NCI-H1105 (cell line): ENCODE measurements at regions not wholly inside any gene's neighbourhood (a gene's known extent, or its start where the extent isn't known, plus 50 kb on each side); places are given as distances from the start of the nearest gene placed in this dataset.
"Not testable (repeated sequence)": the region's sequence is repeated elsewhere in the genome, so short reads cannot be mapped to it uniquely, and the experiment has no call there.

ENCODE experiments used
- DNase-seq: peaks from one replicate; lab custom pipeline; 2025; lab: John Stamatoyannopoulos, UW

DNA sequence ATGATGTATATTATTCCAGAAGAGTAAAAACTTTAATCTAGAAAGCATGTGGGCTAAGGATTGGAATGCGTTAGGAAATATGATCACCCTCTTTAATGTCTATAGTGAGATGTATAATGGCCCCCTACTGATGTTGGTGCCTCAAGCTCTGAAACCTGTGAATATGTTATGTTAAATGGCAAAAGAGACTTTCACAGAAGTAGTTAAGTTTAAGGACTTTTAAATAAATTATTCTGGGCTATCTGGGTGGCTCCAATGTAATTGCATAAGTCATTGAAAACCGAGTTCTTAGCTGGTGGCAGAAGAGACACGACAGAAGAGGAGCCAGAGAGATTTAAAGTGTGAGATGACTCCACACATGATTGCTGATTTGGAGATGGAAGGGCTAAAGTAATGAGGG lies 1048.4 kb downstream of the PRIM2 start:
- DNase-seq: not testable (repeated sequence)

DNA sequence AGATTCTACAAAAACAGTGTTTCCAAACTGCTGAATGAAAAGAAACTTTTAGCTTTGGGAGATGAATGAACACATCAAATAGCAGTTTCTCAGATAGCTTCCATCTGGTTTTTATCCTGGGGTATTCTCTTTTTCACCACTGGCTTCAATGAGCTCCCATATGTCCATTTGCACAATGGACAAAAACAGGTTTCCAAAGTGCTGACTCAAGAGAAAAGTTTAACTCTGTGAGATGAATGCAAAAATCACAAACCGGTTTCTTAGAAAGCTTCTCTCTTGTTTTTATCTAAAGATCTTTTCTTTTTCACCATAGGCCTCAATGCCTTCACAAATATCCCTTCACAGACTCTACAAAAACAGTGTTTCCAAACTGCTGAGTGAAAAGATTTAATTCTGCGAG lies 1089.2 kb downstream of the PRIM2 start:
- DNase-seq: not testable (repeated sequence)

DNA sequence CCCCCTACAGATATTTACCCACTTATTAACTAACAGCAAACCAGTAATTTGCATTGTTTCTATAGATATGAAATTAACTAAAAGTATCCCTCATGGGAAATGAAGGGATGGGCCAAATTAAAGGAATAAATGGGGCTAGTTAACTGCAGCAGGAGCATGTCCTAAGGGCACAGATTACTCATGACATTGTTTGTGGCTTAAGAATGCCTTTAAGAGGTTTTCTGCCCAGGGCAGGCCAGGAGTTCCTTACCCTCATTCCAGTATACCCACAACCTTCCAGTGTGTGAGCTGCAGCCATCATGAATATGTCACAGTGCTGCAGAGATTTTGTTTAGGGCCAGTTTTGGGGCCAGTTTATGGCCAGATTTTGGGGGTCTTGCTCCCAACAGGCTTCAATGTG lies 1101.9 kb downstream of the PRIM2 start:
- DNase-seq: no peak
